KBM-7 (cell line): ENCODE measurements at regions not wholly inside any gene's neighbourhood (a gene's known extent, or its start where the extent isn't known, plus 50 kb on each side); places are given as distances from the start of the nearest gene placed in this dataset.
A peak's percentile ranks its signal among the peaks of the same experiment; 100 is the strongest.

ENCODE experiments used
- DNase-seq: peaks from one replicate; pipeline ENCODE4 v3.0.0-alpha.2; 2015
- in situ Hi-C: fragments of 300-500 bp; cut with MboI; formaldehyde crosslinking; loops from 2 replicates; pipeline ENCODE4 v1.14.3; 2020; ENCODE audit warnings: low sequenced_read_pairs, low pct_unique_long_range_greater_than_20kb, mixed read lengths

DNA sequence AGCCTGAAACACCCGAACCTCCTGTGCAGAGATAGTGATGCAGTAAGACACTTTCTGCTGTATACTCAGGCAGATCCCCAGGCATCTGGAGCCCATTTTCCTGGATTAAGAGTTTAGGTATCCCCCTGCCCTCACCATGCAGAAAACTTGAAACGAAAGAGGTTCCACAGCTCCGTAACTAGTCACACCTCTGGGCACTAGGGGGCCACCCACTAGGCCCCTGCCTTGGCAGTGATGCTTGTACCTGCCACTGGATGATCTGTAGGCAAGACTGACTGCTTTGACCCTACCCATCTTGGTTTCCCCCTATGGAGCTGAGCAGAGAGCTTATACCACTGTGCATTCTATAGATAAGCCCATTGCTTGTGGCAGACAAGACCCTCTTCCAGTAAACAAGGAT lies 940.6 kb downstream of the PCDH19 start:
- no peak for DNase-seq
- in situ Hi-C loops: no loop called here

- DNase-seq: no peak
- in situ Hi-C loops: no loop called here
Measured at GRCh38 chrX:99468993-99469392, 941.1 kb downstream of the PCDH19 start.

DNA sequence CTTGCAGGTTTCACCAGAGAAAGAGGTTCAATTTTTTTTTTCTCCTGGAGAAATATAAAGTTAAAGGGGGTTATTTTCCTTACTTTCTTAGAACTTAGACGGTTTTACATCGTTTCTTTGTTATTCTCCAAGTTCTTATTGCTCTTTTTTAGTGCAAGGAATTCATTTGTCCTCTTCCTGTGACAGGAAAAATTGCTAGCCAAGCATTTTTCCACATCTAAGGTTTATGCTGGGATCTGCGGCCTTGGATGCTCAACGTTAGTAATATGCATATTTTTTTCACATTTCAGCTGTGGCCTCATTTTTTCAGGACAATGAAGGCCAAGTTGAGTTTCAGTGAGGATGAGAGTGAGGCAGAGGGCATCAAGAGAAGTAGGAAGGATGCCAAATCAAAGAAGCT lies 948.9 kb downstream of the PCDH19 start:
- in situ Hi-C loops: no loop called here
- DNase-seq: no peak

DNA sequence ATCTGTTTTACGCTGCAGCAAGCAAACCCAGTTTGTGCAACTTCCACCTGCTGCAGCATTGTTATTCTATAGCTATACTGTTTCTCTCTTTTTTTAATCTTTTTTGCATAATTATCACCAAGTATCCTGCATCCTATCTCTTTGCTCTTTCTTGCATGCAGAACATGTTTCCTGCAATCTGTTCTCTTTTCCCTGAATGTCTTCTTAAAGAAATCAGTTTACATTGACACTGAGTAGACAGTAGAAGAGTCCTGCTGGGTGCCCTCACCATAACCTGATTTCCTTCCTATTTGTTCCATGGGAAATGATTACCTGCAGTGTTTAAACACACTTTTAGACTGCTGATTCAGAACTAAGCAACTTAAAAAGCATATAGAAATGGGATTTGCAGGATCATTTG lies 964.7 kb downstream of the PCDH19 start:
- DNase-seq: no peak
- in situ Hi-C loops: no loop called here

DNA sequence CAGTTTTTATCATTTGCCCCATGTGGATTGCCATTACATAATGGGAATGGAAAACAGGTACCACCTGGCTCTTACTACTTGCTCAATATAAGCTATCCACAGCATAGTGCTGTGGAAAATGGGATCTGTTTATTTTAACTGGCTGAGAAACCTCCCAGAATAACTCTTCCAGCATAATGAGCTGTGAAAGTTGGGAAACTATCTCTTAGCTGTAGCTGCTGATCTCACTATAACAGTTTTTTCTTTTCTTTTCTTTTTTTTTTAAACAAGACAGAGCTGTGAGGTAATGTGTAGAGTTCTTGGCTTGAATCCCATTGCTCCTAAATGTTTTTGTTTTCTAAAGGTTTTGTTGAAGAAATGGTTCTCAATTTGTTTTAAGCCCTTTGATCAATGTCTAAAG lies 988.3 kb downstream of the PCDH19 start:
- in situ Hi-C loops: no loop called here
- no peak for DNase-seq

DNA sequence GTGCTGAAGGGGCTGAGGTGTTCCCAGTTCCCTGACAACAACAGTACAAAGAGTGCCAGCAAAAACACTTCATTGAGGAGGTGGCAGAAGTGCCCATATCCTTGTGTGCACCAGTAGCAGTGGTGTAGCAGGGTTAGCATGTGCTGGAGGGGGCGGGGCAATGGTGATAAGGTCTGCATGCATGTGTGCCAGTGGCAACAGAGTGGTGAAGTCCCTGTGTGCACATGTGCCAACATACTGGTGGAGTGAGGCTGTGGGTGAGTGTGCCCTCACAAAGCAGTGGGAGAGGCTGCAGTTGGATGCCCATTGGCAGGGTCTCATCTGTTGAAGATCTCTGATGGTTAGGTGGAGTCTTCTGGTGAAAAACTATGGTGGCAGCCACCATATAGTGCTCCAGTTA lies 994.6 kb downstream of the PCDH19 start:
- in situ Hi-C loops: no loop called here
- DNase-seq: no peak

GRCh38 chrX:99413317-99413716 lies 996.8 kb downstream of the PCDH19 start:
- in situ Hi-C loops: no loop called here
- DNase-seq: no peak

DNA sequence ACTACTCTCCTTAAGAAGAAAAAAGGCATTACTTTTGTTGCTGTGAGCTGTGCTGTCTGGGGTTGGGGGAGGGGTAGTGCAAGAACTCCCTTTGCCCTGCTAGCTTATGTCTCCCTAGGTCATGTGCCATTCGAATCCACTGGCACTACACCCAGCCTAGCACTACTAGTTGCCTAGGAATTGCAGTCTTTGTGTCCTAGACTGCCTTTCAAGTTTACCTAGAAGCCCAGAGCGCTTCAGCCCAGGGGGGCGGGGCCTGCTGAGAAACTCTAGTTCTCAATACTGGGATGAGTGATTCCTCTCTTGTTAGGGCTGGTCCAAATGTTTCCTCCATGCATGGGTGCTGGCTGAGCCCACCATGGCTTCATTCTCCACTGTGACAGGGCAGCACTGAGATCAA lies 1011.5 kb downstream of the PCDH19 start:
- in situ Hi-C loops: no loop called here
- DNase-seq: no peak

- in situ Hi-C loops: no loop called here
- no peak for DNase-seq
Measured at GRCh38 chrX:99397879-99398278, 1012.2 kb downstream of the PCDH19 start.

GRCh38 chrX:99394456-99394855 lies 1015.6 kb downstream of the PCDH19 start:
- DNase-seq: peak; percentile 3
- in situ Hi-C loops: no loop called here

- in situ Hi-C loops: no loop called here
Measured at GRCh38 chrX:99384594-99385374, 1025.3 kb downstream of the PCDH19 start.

DNA sequence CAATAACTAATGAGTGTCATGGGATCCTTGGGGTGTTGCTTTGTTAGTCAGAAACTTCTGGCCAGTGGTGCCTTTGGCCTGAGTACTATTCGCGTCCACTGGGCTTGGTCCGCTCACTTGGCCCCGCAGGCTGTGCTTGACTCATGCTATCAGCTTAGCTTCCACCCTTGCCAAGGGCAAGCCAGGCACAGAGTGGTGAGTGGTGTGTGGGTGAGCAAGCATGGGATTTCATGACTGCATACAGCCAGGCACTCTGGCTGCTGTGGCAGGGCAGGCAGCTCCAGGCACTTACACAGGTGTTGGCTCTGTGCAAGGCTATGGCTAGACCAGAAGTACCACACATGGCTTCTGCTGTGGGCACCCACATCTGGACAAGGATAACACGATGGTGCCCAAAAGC lies 1026.3 kb downstream of the PCDH19 start:
- in situ Hi-C loops: no loop called here
- DNase-seq: no peak

More at GRCh38 chrX:99384594-99385374, 1025.3 kb downstream of the PCDH19 start:
- no peak for DNase-seq

DNA sequence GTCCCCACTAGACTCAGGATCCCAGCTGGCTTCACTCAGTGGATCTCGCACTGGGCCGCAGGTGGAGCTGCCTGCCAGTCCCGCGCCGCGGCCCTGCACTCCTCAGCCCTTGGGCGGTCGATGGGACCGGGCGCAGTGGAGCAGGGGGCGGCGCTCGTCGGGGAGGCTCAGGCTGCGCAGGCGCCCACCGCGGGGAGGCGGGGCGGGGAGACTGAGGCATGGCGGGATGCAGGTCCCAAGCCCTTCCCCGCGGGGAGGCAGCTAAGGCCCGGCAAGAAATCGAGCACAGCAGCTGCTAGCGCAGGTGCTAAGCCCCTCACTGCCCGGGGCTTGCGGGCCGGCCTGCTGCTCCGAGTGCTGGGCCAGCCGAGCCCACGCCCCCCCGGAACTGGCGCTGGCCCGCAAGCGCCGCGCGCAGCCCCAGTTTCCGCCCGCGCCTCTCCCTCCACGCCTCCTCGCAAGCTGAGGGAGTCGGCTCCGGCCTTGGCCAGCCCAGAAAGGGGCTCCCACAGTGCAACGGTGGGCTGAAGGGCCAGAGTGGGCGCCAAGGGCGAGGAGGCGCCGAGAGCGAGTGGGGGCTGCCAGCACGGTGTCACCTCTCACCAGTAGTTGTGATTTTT lies 1038.0 kb downstream of the PCDH19 start:
- DNase-seq: no peak
- in situ Hi-C loops: no loop called here

GRCh38 chrX:99353412-99353811 lies 1056.7 kb downstream of the PCDH19 start:
- in situ Hi-C loops: no loop called here
- no peak for DNase-seq

- no peak for DNase-seq
- in situ Hi-C loops: no loop called here
Measured at GRCh38 chrX:99348256-99348655, 1061.8 kb downstream of the PCDH19 start.

DNA sequence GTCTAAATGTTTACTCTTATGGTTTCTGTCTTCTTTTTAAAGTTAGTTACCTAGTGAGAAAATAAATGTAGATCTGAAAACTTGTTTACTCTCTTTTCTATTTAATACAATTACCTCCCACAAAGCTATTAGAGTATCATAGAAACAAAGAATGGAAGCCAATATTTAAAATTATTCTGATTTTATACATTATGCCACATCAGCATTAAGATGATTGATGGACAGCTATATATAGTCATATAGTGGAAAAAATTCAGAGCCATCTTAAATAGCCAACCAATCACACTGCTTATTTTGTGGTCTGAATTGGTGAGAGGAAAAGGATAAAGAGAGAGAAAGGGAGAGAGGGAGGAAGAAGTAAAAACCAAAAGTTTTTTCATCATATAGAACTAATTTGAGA lies 1101.8 kb downstream of the PCDH19 start:
- DNase-seq: no peak
- in situ Hi-C loops: no loop called here

DNA sequence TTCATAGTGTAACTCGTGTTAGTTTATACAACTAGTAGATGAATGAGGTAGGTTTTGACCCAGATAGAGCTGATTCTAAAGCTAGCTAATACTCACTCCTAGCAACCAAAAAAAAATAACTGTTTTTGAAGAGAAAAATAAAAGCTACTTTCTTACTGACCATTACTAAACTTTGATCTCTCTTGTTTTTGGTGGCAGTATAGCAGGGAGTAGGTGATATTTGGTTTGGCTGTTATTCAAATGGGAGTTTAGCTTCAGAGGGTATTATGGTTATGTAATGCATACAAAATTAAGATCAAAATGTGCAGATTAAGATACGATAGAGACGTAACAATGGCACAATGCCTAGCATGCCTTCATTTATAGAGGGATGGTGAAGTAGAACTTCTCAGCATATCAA lies 1104.5 kb downstream of the PCDH19 start:
- in situ Hi-C loops: no loop called here

DNA sequence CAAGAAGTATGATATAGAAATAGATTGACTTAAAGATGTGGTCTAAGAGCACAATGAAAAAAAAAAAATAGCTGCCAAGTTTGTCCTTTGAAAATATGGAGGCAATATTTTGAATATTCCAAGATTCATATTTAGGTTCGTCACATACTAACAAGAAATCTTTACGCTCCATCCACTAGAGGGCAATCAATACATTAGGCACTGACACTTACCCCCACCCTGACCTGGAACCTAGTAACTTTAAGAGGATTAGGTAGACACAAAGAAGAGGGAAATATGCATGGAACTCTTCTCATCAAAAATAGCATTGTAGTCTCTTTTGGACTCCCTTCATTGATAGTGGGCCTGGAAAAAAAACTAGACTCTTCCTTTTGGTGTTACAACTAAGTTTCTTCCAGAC lies 1108.1 kb downstream of the PCDH19 start:
- peak; percentile 46 for DNase-seq
- in situ Hi-C loops: no loop called here

More for the DNA sequence above, 1104.5 kb downstream of the PCDH19 start:
- DNase-seq: no peak

GRCh38 chrX:99271641-99272040 lies 1138.4 kb downstream of the PCDH19 start:
- in situ Hi-C loops: no loop called here
- peak; percentile 9 for DNase-seq

GRCh38 chrX:99266255-99266654 lies 1143.8 kb downstream of the PCDH19 start:
- in situ Hi-C loops: no loop called here

DNA sequence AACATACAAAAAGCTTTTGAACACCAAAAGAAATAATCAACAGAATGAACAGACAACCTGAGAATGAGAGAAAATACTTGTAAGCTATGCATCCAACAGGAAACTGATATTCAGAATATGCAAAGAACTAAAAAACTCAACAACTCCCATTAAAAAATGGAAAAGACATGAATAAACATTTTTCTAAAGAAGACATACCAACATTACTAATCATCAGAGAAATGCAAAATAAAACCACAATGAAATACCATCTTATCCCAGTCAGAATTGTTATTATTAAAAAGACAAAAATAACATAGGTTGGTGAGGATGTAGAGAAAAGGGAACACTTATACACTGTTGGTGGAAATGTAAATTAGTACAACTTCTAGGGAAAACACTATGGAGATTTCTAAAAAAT lies 1161.9 kb downstream of the PCDH19 start:
- no peak for DNase-seq

More at GRCh38 chrX:99266255-99266654, 1143.8 kb downstream of the PCDH19 start:
- DNase-seq: no peak

More for the DNA sequence above, 1161.9 kb downstream of the PCDH19 start:
- in situ Hi-C loops: no loop called here
